Astrocyte (in vitro differentiated cells and primary cell): ENCODE measurements at regions not wholly inside any gene's neighbourhood (a gene's known extent, or its start where the extent isn't known, plus 50 kb on each side); places are given as distances from the start of the nearest gene placed in this dataset.

ENCODE experiments used
- EZH2 ChIP-seq: IDR thresholded peaks from 2 replicates; pipeline ENCODE4 v1.6.1; 2012; ENCODE audit warnings: mild to moderate bottlenecking, low read length, inconsistent platforms; ENCODE audit not compliant: insufficient read depth
- TF ChIP-seq, protein P1 (sequence below): IDR thresholded peaks from 2 replicates; pipeline ENCODE4 v1.5.1; 2011; ENCODE audit warnings: low read depth, mild to moderate bottlenecking, inconsistent platforms, low read length, moderate library complexity; ENCODE audit not compliant: insufficient read depth

DNA sequence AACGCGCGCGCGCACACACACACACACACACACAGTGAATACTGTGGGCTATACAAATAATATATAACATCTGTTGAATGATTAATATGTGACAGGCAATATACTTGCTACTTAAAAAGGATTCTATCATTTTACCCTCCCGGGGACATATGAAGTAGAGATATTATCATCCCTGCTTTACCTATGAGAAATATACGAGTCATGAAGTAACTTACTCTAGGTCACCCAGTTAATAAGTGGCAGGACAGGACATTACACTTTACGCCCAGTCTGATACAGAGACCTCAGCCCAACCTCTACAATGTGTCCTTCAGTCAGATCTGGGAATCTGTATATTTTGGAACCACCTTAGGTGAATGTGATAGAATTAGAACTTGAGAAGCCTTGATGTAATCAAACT is 55.4 kb downstream of the CCDC54 start:
- TF ChIP-seq, protein P1, sequence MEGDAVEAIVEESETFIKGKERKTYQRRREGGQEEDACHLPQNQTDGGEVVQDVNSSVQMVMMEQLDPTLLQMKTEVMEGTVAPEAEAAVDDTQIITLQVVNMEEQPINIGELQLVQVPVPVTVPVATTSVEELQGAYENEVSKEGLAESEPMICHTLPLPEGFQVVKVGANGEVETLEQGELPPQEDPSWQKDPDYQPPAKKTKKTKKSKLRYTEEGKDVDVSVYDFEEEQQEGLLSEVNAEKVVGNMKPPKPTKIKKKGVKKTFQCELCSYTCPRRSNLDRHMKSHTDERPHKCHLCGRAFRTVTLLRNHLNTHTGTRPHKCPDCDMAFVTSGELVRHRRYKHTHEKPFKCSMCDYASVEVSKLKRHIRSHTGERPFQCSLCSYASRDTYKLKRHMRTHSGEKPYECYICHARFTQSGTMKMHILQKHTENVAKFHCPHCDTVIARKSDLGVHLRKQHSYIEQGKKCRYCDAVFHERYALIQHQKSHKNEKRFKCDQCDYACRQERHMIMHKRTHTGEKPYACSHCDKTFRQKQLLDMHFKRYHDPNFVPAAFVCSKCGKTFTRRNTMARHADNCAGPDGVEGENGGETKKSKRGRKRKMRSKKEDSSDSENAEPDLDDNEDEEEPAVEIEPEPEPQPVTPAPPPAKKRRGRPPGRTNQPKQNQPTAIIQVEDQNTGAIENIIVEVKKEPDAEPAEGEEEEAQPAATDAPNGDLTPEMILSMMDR = no peak
- no peak for TF ChIP-seq EZH2
